Retinal pigment epithelial cell (primary cell): ENCODE measurements at regions not wholly inside any gene's neighbourhood (a gene's known extent, or its start where the extent isn't known, plus 50 kb on each side); places are given as distances from the start of the nearest gene placed in this dataset.

Experiments
- DNase-seq: peaks from one replicate; pipeline ENCODE4 v3.0.0-alpha.2; 2010; ENCODE audit warnings: low read depth
- H3K4me3 ChIP-seq: 2 replicates; pipeline ENCODE4 v1.5.1; 2011; ENCODE audit warnings: mild to moderate bottlenecking, low read length, control low read depth, moderate library complexity
- TF ChIP-seq, protein P1 (sequence below): conservative IDR thresholded peaks from 2 replicates; pipeline ENCODE4 v1.5.1; 2011; ENCODE audit warnings: low read depth, low read length, control low read depth, inconsistent platforms

- DNase-seq, result no peak
- no peak overlapping the region for H3K4me3 ChIP-seq
- TF ChIP-seq, protein P1, sequence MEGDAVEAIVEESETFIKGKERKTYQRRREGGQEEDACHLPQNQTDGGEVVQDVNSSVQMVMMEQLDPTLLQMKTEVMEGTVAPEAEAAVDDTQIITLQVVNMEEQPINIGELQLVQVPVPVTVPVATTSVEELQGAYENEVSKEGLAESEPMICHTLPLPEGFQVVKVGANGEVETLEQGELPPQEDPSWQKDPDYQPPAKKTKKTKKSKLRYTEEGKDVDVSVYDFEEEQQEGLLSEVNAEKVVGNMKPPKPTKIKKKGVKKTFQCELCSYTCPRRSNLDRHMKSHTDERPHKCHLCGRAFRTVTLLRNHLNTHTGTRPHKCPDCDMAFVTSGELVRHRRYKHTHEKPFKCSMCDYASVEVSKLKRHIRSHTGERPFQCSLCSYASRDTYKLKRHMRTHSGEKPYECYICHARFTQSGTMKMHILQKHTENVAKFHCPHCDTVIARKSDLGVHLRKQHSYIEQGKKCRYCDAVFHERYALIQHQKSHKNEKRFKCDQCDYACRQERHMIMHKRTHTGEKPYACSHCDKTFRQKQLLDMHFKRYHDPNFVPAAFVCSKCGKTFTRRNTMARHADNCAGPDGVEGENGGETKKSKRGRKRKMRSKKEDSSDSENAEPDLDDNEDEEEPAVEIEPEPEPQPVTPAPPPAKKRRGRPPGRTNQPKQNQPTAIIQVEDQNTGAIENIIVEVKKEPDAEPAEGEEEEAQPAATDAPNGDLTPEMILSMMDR, result no peak
These were observed 87.0 kb downstream of the CD164 start for GRCh38 chr6:109295109-109295773.

DNA sequence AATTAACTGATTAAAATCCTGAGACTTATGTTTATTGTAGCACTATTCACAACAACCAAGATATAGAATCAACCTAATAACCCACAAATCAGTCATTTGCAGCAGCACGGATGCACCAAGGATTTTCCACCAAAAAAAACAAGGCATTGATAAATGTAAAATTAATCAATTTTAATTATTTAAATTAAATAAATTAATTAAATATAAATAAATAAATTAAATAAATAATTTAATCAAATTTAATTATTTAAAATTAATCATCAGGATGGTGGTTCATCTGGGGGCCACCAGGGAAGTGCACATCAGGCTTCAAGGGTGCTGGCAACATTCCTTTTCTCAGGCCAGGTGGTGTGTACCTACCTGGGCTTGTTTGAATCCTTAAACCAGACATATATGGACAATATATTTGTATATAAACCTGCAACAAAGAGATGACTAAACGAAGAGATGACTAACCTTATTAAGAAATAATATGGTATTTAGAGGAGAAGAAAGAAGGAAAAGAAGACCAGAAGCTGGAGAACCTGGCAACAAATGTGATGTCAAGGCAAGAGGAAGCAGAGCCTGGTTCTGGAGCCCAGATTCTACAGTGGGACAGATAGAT, 89.2 kb downstream of the CD164 start:
- no peak overlapping the region for H3K4me3 ChIP-seq
- TF ChIP-seq, protein P1, result no peak
- no peak for DNase-seq

DNA sequence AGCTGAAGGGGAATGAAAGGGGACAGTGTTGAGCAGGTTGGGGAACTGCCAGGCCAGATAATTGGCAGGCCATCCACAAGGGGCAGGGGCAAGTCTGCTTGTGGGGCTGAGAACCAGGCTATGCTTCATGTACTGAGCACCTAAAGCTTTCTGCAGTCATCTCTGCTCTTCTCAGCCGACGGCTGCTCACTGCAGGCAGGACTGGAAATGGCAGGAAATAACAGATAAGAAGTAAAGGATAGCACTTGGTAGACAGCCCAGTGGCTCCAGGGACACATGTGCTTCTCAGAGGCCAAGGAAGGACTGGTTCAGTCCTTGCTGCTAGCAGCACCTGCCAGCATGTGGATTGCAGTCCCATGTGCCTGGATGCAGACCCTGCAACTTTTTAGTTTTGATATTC, 89.8 kb downstream of the CD164 start:
- no peak overlapping the region for H3K4me3 ChIP-seq
- TF ChIP-seq, protein P1, result no peak
- no peak for DNase-seq

GRCh38 chr6:109291902-109292301, 90.4 kb downstream of the CD164 start:
- no peak for DNase-seq
- TF ChIP-seq, protein P1, result no peak
- H3K4me3 ChIP-seq, result no peak overlapping the region

GRCh38 chr6:109290143-109290931, 91.9 kb downstream of the CD164 start:
- H3K4me3 ChIP-seq, result no peak overlapping the region
- TF ChIP-seq, protein P1, result no peak
- DNase-seq, result no peak

- H3K4me3 ChIP-seq, result no peak overlapping the region
- DNase-seq, result no peak
- TF ChIP-seq, protein P1, result no peak
These were observed 96.9 kb downstream of the CD164 start for GRCh38 chr6:109285366-109285765.
